ENCODE measurements at regions not wholly inside any gene's neighbourhood (a gene's known extent, or its start where the extent isn't known, plus 50 kb on each side); places are given as distances from the start of the nearest gene placed in this dataset.

- DNase-seq (ENCODE audit: low read depth in 2 of 3, low spot score in 1 of 3) = no peak
These were observed 55.4 kb upstream of the RNF180 start for GRCh38 chr5:64110222-64110621.

GRCh38 chr5:64108674-64109073 lies 57.0 kb upstream of the RNF180 start:
- DNase-seq (ENCODE audit: low read depth in 2 of 3, low spot score in 1 of 3) = no peak

DNA sequence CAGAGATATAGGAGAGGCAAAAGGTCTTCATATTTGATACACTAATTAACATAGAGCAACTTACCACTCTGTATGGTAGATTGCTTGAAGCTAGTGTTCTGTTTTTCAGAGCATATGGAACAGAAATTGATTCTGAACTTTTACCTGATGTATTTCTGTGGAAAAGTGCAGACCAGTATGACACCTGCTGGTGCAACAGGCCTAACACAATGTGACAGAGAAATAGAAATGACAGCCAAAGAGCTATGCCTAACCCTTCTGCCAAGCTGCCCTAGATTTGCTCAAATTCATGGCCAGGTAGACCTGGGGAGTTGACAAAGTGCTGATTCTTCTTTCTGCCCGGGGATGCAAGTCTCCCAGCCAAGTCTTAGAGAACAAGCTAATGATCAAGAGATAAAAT lies 65.4 kb upstream of the RNF180 start:
- no peak for DNase-seq (ENCODE audit: low read depth in 2 of 3, low spot score in 1 of 3)

DNA sequence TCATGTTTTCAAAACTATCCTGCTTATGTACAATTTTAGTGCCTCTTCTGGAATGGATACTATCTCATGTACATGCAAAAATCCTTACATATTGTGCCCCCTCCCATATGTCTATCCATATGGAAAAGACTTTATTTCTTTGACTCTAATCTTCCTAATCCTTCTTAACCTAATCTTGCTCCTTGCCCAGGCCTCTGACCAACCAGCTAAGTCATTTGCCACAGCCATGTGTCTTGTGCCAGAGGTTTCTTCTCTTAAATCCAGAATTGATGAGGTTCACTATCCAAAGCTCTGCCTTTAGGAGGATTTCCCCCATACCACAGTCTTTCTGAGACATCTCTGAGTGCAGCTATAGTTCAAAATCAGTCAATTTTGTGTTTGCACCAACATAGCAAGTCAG lies 68.9 kb upstream of the RNF180 start:
- no peak for DNase-seq (ENCODE audit: low read depth in 2 of 3, low spot score in 1 of 3)

DNA sequence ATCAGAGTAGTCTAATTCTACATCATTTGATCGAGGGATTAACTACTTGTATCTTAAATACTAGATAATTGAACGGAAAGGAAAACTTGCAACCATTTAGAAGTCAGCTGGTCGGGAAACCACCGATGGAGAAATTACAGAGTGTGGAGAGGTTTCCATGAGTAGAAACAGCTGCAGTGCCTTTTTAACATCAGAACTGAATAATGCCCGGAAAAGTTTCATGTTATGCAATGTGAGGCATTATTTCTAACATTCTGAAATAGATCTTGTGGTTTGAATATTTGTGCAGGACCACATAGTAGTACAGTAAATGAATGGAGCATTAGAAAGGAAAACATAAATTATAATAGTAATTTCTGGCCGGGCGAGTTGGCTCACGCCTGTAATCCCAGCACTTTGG lies 88.1 kb upstream of the RNF180 start:
- no peak for DNase-seq (ENCODE audit: low read depth in 2 of 3, low spot score in 1 of 3)

DNA sequence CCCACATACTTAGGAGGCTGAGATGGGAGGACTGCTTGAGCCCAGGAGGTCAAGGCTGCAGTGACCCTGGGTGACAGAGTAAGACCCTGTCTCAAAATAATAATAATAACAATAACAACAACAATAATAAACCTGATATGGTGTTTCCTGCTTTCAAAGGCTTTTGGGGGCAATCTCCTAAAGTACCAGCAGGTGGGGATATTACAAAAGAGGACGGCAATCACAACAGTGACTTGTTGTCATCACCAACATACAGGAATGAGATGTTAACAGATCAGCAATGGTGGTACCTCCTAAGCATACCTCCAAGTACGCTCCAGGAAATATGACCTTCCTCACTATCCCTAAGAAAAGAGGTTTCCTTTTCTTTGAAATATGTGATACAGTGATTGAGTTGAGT lies 91.1 kb upstream of the RNF180 start:
- peak in 1 of 3 donors; percentile 1 for DNase-seq (ENCODE audit: low read depth in 2 of 3, low spot score in 1 of 3)

- no peak for DNase-seq (ENCODE audit: low read depth in 2 of 3, low spot score in 1 of 3)
These were observed 96.2 kb upstream of the RNF180 start for GRCh38 chr5:64069486-64069885.

DNA sequence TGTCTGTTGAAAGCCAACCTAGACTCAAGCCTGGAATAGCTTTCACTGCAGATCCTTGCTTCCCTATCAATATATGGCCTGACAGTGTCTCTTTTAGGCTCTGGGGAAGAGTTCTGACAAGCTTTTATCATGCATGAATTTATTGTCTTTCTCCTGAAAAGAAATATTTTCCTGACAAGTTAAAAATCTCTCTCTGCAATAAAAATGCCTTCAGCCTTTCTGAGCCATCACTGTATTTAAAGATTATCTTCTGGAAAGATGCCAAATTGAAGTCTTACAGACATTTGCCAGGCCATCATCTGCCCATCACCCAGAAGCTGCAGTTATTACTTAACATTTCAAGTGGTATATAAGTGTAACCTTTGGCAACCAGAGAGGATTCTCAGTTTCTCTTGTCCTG lies 88.1 kb upstream of the HTR1A start:
- no peak for DNase-seq (ENCODE audit: low read depth in 2 of 3, low spot score in 1 of 3)

DNA sequence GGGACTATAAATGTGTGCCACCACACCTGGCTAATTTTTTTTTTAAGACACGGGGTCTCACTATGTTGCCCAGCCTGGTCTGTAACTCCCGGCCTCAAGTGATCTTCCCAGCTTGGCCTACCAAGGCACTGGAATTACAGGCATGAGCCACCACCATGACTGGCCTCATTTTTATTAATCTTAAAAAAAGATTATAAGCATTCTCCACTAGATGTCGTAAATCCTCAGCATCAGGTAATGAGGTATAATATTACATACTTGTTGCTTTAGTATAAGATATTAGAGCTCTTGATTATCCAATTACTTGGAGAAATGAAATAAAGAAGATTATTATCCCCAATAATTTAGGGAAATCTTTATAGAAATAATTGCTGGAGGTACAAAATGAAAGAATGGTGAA lies 78.2 kb upstream of the HTR1A start:
- no peak for DNase-seq (ENCODE audit: low read depth in 2 of 3, low spot score in 1 of 3)

GRCh38 chr5:64026493-64026892 lies 64.2 kb upstream of the HTR1A start:
- DNase-seq (ENCODE audit: low read depth in 2 of 3, low spot score in 1 of 3) = no peak

GRCh38 chr5:64019746-64020145 lies 57.5 kb upstream of the HTR1A start:
- no peak for DNase-seq (ENCODE audit: low read depth in 2 of 3, low spot score in 1 of 3)

- no peak for DNase-seq (ENCODE audit: low read depth in 2 of 3, low spot score in 1 of 3)
These were observed 56.7 kb upstream of the HTR1A start for GRCh38 chr5:64018966-64019365.

- no peak for DNase-seq (ENCODE audit: low read depth in 2 of 3, low spot score in 1 of 3)
These were observed 53.6 kb upstream of the HTR1A start for GRCh38 chr5:64015824-64016223.

All from stimulated activated CD4-positive, alpha-beta T cell treated with anti-CD3 and anti-CD28 coated beads, Interleukin-12 subunit alpha, Interleukin-12 subunit beta, amount 100 ng/mL, for 48 hours (primary cell).